ENCODE measurements at regions not wholly inside any gene's neighbourhood (a gene's known extent, or its start where the extent isn't known, plus 50 kb on each side); places are given as distances from the start of the nearest gene placed in this dataset.

GRCh38 chr18:24674605-24675004 lies 214.2 kb downstream of the HRH4 start:
- TF ChIP-seq CTCF (conservative IDR thresholded peaks at IDR 0.05; ENCODE audit: low read length) (no peak), EZH2phosphoT487 (IDR thresholded peaks at IDR 0.05; ENCODE audit: borderline replicate concordance, low read depth, low read length) (no peak)

Data from OCI-LY7 (cell line).